Panc1 (cell line): ENCODE measurements at regions not wholly inside any gene's neighbourhood (a gene's known extent, or its start where the extent isn't known, plus 50 kb on each side); places are given as distances from the start of the nearest gene placed in this dataset.

Experiments used
- POLR2AphosphoS5 ChIP-seq: IDR thresholded peaks from 2 replicates; pipeline ENCODE4 v1.6.1; 2012; ENCODE audit warnings: mild to moderate bottlenecking, low read depth, low read length, moderate library complexity
- SIN3A ChIP-seq: IDR thresholded peaks from 2 replicates; pipeline ENCODE4 v1.6.1; 2012; ENCODE audit warnings: low read depth, mild to moderate bottlenecking, low read length, moderate library complexity, borderline replicate concordance; ENCODE audit not compliant: insufficient read depth
- TCF7L2 ChIP-seq: IDR thresholded peaks from 2 replicates; pipeline ENCODE4 v1.6.1; 2011; ENCODE audit warnings: mild to moderate bottlenecking, low read depth, low read length, inconsistent platforms
- TF ChIP-seq, protein P1 (sequence below): fragments of 450-650 bp; IDR thresholded peaks from 2 replicates; pipeline ENCODE4 v1.5.1; 2017; ENCODE audit warnings: mild to moderate bottlenecking
- TF ChIP-seq, protein P2 (sequence below), 2 experiments: IDR thresholded peaks; 2 replicates each; pipeline ENCODE4 v1.6.1; 2011 to 2012; ENCODE audit warnings: low read depth in 2 of 2, control low read depth in 1 of 2, low read length in 1 of 2, mild to moderate bottlenecking in 1 of 2, moderate library complexity in 1 of 2; ENCODE audit not compliant: insufficient read depth in 1 of 2

DNA sequence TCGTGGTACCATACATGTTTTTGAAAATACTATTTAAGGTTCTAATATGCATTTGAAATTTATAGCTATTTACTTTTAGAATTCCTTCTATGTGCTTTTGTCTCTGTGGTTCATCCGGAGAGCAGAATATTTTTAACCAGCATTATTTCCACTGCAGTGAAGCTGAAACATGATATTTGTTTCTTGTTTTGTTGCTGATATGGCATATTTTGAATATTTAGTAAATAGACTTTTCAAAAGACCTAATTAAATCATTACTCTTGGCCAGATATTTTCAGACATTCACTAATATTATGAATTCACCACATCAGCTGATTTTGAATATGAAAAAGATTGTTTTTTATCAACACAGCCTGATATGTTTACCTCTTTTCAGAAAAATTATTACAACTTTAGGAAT, 87.0 kb downstream of the FAT4 start:
- TF ChIP-seq SIN3A (no peak), POLR2AphosphoS5 (no peak), TCF7L2 (no peak)
- TF ChIP-seq, protein P1, sequence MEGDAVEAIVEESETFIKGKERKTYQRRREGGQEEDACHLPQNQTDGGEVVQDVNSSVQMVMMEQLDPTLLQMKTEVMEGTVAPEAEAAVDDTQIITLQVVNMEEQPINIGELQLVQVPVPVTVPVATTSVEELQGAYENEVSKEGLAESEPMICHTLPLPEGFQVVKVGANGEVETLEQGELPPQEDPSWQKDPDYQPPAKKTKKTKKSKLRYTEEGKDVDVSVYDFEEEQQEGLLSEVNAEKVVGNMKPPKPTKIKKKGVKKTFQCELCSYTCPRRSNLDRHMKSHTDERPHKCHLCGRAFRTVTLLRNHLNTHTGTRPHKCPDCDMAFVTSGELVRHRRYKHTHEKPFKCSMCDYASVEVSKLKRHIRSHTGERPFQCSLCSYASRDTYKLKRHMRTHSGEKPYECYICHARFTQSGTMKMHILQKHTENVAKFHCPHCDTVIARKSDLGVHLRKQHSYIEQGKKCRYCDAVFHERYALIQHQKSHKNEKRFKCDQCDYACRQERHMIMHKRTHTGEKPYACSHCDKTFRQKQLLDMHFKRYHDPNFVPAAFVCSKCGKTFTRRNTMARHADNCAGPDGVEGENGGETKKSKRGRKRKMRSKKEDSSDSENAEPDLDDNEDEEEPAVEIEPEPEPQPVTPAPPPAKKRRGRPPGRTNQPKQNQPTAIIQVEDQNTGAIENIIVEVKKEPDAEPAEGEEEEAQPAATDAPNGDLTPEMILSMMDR: no peak
- TF ChIP-seq, protein P2, sequence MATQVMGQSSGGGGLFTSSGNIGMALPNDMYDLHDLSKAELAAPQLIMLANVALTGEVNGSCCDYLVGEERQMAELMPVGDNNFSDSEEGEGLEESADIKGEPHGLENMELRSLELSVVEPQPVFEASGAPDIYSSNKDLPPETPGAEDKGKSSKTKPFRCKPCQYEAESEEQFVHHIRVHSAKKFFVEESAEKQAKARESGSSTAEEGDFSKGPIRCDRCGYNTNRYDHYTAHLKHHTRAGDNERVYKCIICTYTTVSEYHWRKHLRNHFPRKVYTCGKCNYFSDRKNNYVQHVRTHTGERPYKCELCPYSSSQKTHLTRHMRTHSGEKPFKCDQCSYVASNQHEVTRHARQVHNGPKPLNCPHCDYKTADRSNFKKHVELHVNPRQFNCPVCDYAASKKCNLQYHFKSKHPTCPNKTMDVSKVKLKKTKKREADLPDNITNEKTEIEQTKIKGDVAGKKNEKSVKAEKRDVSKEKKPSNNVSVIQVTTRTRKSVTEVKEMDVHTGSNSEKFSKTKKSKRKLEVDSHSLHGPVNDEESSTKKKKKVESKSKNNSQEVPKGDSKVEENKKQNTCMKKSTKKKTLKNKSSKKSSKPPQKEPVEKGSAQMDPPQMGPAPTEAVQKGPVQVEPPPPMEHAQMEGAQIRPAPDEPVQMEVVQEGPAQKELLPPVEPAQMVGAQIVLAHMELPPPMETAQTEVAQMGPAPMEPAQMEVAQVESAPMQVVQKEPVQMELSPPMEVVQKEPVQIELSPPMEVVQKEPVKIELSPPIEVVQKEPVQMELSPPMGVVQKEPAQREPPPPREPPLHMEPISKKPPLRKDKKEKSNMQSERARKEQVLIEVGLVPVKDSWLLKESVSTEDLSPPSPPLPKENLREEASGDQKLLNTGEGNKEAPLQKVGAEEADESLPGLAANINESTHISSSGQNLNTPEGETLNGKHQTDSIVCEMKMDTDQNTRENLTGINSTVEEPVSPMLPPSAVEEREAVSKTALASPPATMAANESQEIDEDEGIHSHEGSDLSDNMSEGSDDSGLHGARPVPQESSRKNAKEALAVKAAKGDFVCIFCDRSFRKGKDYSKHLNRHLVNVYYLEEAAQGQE (IDR thresholded peaks at IDR 0.05; ENCODE audit: insufficient read depth in 1 of 2, low read depth in 2 of 2, low read length in 1 of 2): no peak
